ENCODE measurements at regions not wholly inside any gene's neighbourhood (a gene's known extent, or its start where the extent isn't known, plus 50 kb on each side); places are given as distances from the start of the nearest gene placed in this dataset.

DNA sequence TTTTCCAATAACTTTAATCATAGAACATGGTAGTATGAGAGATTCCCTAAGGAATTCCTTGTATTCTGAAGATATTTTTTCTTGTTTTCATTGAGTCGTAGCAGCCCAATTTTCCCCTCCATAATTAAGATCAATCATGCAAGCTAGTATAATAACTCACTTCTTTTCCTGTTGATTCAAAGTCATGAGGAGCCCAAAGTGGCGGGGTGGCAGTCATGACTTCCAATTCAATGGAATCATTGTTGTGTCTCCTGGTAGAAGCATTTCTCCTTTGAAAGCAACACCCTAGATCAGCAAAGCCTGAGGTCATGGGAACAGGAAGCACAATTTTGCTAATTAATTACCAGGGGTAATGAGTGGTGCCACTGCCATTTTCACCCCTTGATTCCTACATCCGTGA lies 77.6 kb upstream of the MAGI2 start:
- TF ChIP-seq, protein P1, sequence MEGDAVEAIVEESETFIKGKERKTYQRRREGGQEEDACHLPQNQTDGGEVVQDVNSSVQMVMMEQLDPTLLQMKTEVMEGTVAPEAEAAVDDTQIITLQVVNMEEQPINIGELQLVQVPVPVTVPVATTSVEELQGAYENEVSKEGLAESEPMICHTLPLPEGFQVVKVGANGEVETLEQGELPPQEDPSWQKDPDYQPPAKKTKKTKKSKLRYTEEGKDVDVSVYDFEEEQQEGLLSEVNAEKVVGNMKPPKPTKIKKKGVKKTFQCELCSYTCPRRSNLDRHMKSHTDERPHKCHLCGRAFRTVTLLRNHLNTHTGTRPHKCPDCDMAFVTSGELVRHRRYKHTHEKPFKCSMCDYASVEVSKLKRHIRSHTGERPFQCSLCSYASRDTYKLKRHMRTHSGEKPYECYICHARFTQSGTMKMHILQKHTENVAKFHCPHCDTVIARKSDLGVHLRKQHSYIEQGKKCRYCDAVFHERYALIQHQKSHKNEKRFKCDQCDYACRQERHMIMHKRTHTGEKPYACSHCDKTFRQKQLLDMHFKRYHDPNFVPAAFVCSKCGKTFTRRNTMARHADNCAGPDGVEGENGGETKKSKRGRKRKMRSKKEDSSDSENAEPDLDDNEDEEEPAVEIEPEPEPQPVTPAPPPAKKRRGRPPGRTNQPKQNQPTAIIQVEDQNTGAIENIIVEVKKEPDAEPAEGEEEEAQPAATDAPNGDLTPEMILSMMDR (IDR thresholded peaks at IDR 0.05): no peak
- TF ChIP-seq EZH2 (IDR thresholded peaks at IDR 0.05): no peak
- TF ChIP-seq EZH2phosphoT487 (IDR thresholded peaks at IDR 0.05): no peak

Data from neural progenitor cell (in vitro differentiated cells).